Loucy (cell line): ENCODE measurements at regions not wholly inside any gene's neighbourhood (a gene's known extent, or its start where the extent isn't known, plus 50 kb on each side); places are given as distances from the start of the nearest gene placed in this dataset.

ENCODE experiments used
- CTCF ChIP-seq: fragments of 200-600 bp; sonication (generic); conservative IDR thresholded peaks from 2 replicates; pipeline ENCODE4 v1.5.1; 2014; ENCODE audit warnings: mild to moderate bottlenecking, antibody characterized with exemption, low read length
- EZH2phosphoT487 ChIP-seq: fragments of 200-600 bp; IDR thresholded peaks from 2 replicates; pipeline ENCODE4 v1.6.1; 2018; ENCODE audit warnings: antibody characterized with exemption, mild to moderate bottlenecking, moderate library complexity, borderline replicate concordance

GRCh38 chr10:124179308-124180043, 86.1 kb upstream of the CHST15 start:
- TF ChIP-seq CTCF (no peak), EZH2phosphoT487 (no peak)
